ENCODE measurements at regions not wholly inside any gene's neighbourhood (a gene's known extent, or its start where the extent isn't known, plus 50 kb on each side); places are given as distances from the start of the nearest gene placed in this dataset.
"Not testable (repeated sequence)": the region's sequence is repeated elsewhere in the genome, so short reads cannot be mapped to it uniquely, and the experiment has no call there.

- no peak for DNase-seq
These were observed 145.1 kb downstream of the TM2D1 start for GRCh38 chr1:61579802-61580201.

GRCh38 chr1:61572046-61572445 is 152.9 kb downstream of the TM2D1 start:
- no peak for DNase-seq

- DNase-seq: no peak
These were observed 154.8 kb downstream of the TM2D1 start for GRCh38 chr1:61570191-61570590.

- DNase-seq: no peak
These were observed 155.7 kb downstream of the TM2D1 start for GRCh38 chr1:61569303-61569621.

- no peak for DNase-seq
These were observed 156.3 kb downstream of the TM2D1 start for GRCh38 chr1:61568460-61569302.

GRCh38 chr1:61566177-61566576 is 158.8 kb downstream of the TM2D1 start:
- no peak for DNase-seq

- no peak for DNase-seq
These were observed 161.3 kb downstream of the TM2D1 start for GRCh38 chr1:61563611-61564010.

- no peak for DNase-seq
These were observed 163.3 kb downstream of the TM2D1 start for GRCh38 chr1:61561666-61562065.

GRCh38 chr1:61560385-61560784 is 164.6 kb downstream of the TM2D1 start:
- no peak for DNase-seq

- DNase-seq: no peak
These were observed 168.3 kb downstream of the TM2D1 start for GRCh38 chr1:61556631-61557030.

GRCh38 chr1:61552630-61553305 is 172.2 kb downstream of the TM2D1 start:
- DNase-seq: no peak

- DNase-seq: peak; percentile 0
These were observed 177.6 kb downstream of the TM2D1 start for GRCh38 chr1:61547302-61547701.

GRCh38 chr1:61544870-61545269 is 180.1 kb downstream of the TM2D1 start:
- DNase-seq: not testable (repeated sequence)

GRCh38 chr1:61543498-61543897 is 181.4 kb downstream of the TM2D1 start:
- DNase-seq: not testable (repeated sequence)

GRCh38 chr1:61539720-61540462 is 185.1 kb downstream of the TM2D1 start:
- DNase-seq: no peak

GRCh38 chr1:61538228-61538627 is 186.7 kb downstream of the TM2D1 start:
- DNase-seq: no peak

- no peak for DNase-seq
These were observed 188.5 kb downstream of the TM2D1 start for GRCh38 chr1:61536174-61537108.

- DNase-seq: no peak
These were observed 190.1 kb downstream of the TM2D1 start for GRCh38 chr1:61534847-61535246.

- no peak for DNase-seq
These were observed 191.4 kb downstream of the TM2D1 start for GRCh38 chr1:61533546-61533945.

GRCh38 chr1:61531716-61532115 is 193.2 kb downstream of the TM2D1 start:
- DNase-seq: no peak

- DNase-seq: no peak
These were observed 200.9 kb downstream of the TM2D1 start for GRCh38 chr1:61523893-61524605.

GRCh38 chr1:61523229-61523628 is 201.7 kb downstream of the TM2D1 start:
- no peak for DNase-seq

All from activated CD4-positive, alpha-beta T cell treated with anti-CD3 and anti-CD28 coated beads, Interleukin-2, amount 50 U/mL, for 1 hour (primary cell).